ENCODE measurements at regions not wholly inside any gene's neighbourhood (a gene's known extent, or its start where the extent isn't known, plus 50 kb on each side); places are given as distances from the start of the nearest gene placed in this dataset.

- Mint-ChIP-seq H3K4me3 (no peak overlapping the region), H3K36me3 (ENCODE audit: low read depth) (peaks cover 28% of the 10 kb centered on the region), H3K27ac (no peak overlapping the region), H3K27me3 (ENCODE audit: insufficient read depth, low read depth, poor library complexity) (peaks cover 7% of the 10 kb centered on the region), H3K9me3 (peaks cover 90% of the 10 kb centered on the region), H3K4me1 (no peaks in the 10 kb centered on the region)
- Histone ChIP-seq H3K27me3 (ENCODE audit: insufficient read depth) (no peaks in the 10 kb centered on the region), H3K27ac (ENCODE audit: low read depth) (no peak overlapping the region), H3K36me3 (ENCODE audit: insufficient read depth) (no peaks in the 10 kb centered on the region), H3K9me2 (ENCODE audit: insufficient read depth) (no peaks in the 10 kb centered on the region), H4K20me1 (replicated peaks; ENCODE audit: insufficient read depth) (no peaks in the 10 kb centered on the region), H3K4me3 (no peak overlapping the region), H2AFZ (no peak overlapping the region), H3K4me2 (no peak overlapping the region), H3K4me1 (ENCODE audit: insufficient read depth) (no peaks in the 10 kb centered on the region), H3F3A (replicated peaks; ENCODE audit: low read depth) (no peaks in the 10 kb centered on the region), H3K79me2 (replicated peaks; ENCODE audit: insufficient read depth) (no peaks in the 10 kb centered on the region)
- no peak for DNase-seq (ENCODE audit: low spot score)
- TF ChIP-seq ZNF114 (CRISPR knock-in tag; IDR thresholded peaks at IDR 0.05), result no peak
- TF ChIP-seq POLR2AphosphoS5 (IDR thresholded peaks at IDR 0.05; ENCODE audit: low read depth), result no peak
- no peak for TF ChIP-seq STAT1 (IDR thresholded peaks at IDR 0.05; ENCODE audit: unreplicated experiment)
- no peak for TF ChIP-seq ZNF462 (CRISPR knock-in tag; IDR thresholded peaks at IDR 0.05)
- no peak for TF ChIP-seq REST (IDR thresholded peaks at IDR 0.05; ENCODE audit: unreplicated experiment)
- no peak for TF ChIP-seq JUNB (IDR thresholded peaks at IDR 0.05; ENCODE audit: unreplicated experiment)
- TF ChIP-seq CTCF (conservative IDR thresholded peaks at IDR 0.05; ENCODE audit: low read depth in 2 of 2), result no peak
- no peak for TF ChIP-seq ETS1 (IDR thresholded peaks at IDR 0.05)
- no peak for TF ChIP-seq CREB1 (CRISPR knock-in tag; IDR thresholded peaks at IDR 0.05; ENCODE audit: low read depth)
- TF ChIP-seq EZH2phosphoT487 (IDR thresholded peaks at IDR 0.05; ENCODE audit: unreplicated experiment), result no peak
- TF ChIP-seq EZH2 (IDR thresholded peaks at IDR 0.05; ENCODE audit: low read depth, unreplicated experiment), result no peak
- TF ChIP-seq ZNF331 (CRISPR knock-in tag; IDR thresholded peaks at IDR 0.05; ENCODE audit: low read depth), result no peak
- no peak for TF ChIP-seq NANOG (IDR thresholded peaks at IDR 0.05; ENCODE audit: borderline replicate concordance)
- ATAC-seq, result no peak
These were observed 62.7 kb upstream of the ZNF85 start for GRCh38 chr19:20860339-20860738.

All from GM23338 (cell line).